Ovary (tissue), 7 donors: ENCODE measurements at regions not wholly inside any gene's neighbourhood (a gene's known extent, or its start where the extent isn't known, plus 50 kb on each side); places are given as distances from the start of the nearest gene placed in this dataset.

Experiments
- DNase-seq, 5 donors: peaks; one replicate each; pipeline ENCODE4 v3.0.0-alpha.2; 2019 to 2020
- H3K27ac ChIP-seq, 2 donors: fragments of 200-600 bp; one replicate each; pipeline versions ENCODE4 v1.5.1 to v1.8.0; 2019 to 2022
- H3K27me3 ChIP-seq: fragments of 200-600 bp; one replicate; pipeline ENCODE4 v1.8.0; 2022
- H3K36me3 ChIP-seq: fragments of 200-600 bp; sonication (generic); one replicate; pipeline ENCODE4 v1.5.1; 2019
- H3K4me1 ChIP-seq: one replicate; pipeline ENCODE4 v1.8.1; 2013; ENCODE audit warnings: mild to moderate bottlenecking, moderate library complexity; ENCODE audit not compliant: insufficient read depth
- H3K4me3 ChIP-seq: fragments of 200-600 bp; sonication (generic); one replicate; pipeline ENCODE4 v1.5.1; 2017
- H3K9me3 ChIP-seq, 2 donors: fragments of 200-600 bp in 1 of 2; sonication (generic) in 1 of 2; one replicate each; pipeline versions ENCODE4 v1.5.1 to v1.8.1; 2013 to 2019; ENCODE audit warnings: mild to moderate bottlenecking in 1 of 2, moderate library complexity in 1 of 2
- CTCF ChIP-seq, 3 donors: fragments of 450-650 bp in 2 of 3; fragments of 200-600 bp in 1 of 3; IDR thresholded peaks; one replicate each; pipeline versions ENCODE4 v1.5.1 to v1.8.0; 2016 to 2022; ENCODE audit warnings: antibody characterized with exemption in 3 of 3, mild to moderate bottlenecking in 1 of 3
- EP300 ChIP-seq: sonication (generic); formaldehyde crosslinking; IDR thresholded peaks from one replicate; pipeline ENCODE4 v1.6.1; 2017; ENCODE audit warnings: antibody characterized with exemption
- POLR2A ChIP-seq: fragments of 450-650 bp; IDR thresholded peaks from one replicate; pipeline ENCODE4 v1.6.1; 2017; ENCODE audit warnings: antibody characterized with exemption, mild to moderate bottlenecking, moderate library complexity
- WGBS, 3 donors: extraction: QIAGEN DNeasy Blood & Tissue Kit in 1 of 3; methylation state at CpG; one replicate each; pipeline versions ENCODE4 v1.1.5 to v1.1.7; 2013 to 2017; 5-methylcytosine and 5-hydroxymethylcytosine counted together
- intact Hi-C, 4 donors: fragments of 100-400 bp; cut with DNase I; formaldehyde crosslinking; loops; one replicate each; pipeline versions ENCODE4 v1.11.0 to v1.15.1; 2022 to 2023
- donor health status: DM: no; HTN: no; CAD: no; lungs with moderate emphysema.
- donor health status: DM: no; HTN: no; CAD: no.
- donor health status: Bipolar disorder and iron deficiency.
- donor health status: DM: no; HTN: no; CAD: no.
- donor health status: DM: yes; HTN: yes; CAD: no.

- H3K4me1 ChIP-seq: peaks cover 10% of the 10 kb centered on the region
- DNase-seq: no peak
- 47 to 75% (median 61%) methylated on average over 1 of the region's 1 CpG for WGBS, 3 donors
- no peak overlapping the region for H3K27ac ChIP-seq
- no peak overlapping the region for H3K4me3 ChIP-seq
- no peak for TF ChIP-seq CTCF (IDR thresholded peaks at IDR 0.05)
- no peak for TF ChIP-seq POLR2A
- no peak for TF ChIP-seq EP300
- H3K36me3 ChIP-seq: no peaks in the 10 kb centered on the region
- H3K27me3 ChIP-seq: no peaks in the 10 kb centered on the region
- H3K9me3 ChIP-seq: no peaks in the 10 kb centered on the region
- intact Hi-C loops: no loop called here
Observed at GRCh38 chr7:46170792-46171191, 249.7 kb upstream of the IGFBP3 start.

- intact Hi-C loops: no loop called here
- WGBS, 3 donors: 94 to 95% (median 94%) methylated on average over 6 of the region's 6 CpGs
Observed at GRCh38 chr7:46170021-46170420, 248.9 kb upstream of the IGFBP3 start.

GRCh38 chr7:46169384-46169755, 248.3 kb upstream of the IGFBP3 start:
- WGBS, 3 donors: 57 to 75% (median 69%) methylated on average over 1 of the region's 1 CpG
- H3K27ac ChIP-seq: no peak overlapping the region
- no peak for DNase-seq
- no peaks in the 10 kb centered on the region for H3K9me3 ChIP-seq
- intact Hi-C loops: no loop called here
- TF ChIP-seq POLR2A (no peak), EP300 (no peak), CTCF (IDR thresholded peaks at IDR 0.05) (no peak)
- H3K4me1 ChIP-seq: peaks cover 10% of the 10 kb centered on the region
- no peaks in the 10 kb centered on the region for H3K36me3 ChIP-seq
- H3K4me3 ChIP-seq: no peak overlapping the region
- H3K27me3 ChIP-seq: no peaks in the 10 kb centered on the region

More at GRCh38 chr7:46170021-46170420, 248.9 kb upstream of the IGFBP3 start:
- Histone ChIP-seq H3K27me3 (no peaks in the 10 kb centered on the region), H3K4me1 (peaks cover 10% of the 10 kb centered on the region), H3K27ac (no peak overlapping the region), H3K4me3 (no peak overlapping the region), H3K9me3 (no peaks in the 10 kb centered on the region), H3K36me3 (no peaks in the 10 kb centered on the region)
- DNase-seq: no peak
- no peak for TF ChIP-seq CTCF (IDR thresholded peaks at IDR 0.05)
- no peak for TF ChIP-seq EP300
- TF ChIP-seq POLR2A: no peak

- Histone ChIP-seq H3K36me3 (no peaks in the 10 kb centered on the region), H3K9me3 (no peaks in the 10 kb centered on the region), H3K4me3 (no peak overlapping the region), H3K27me3 (no peaks in the 10 kb centered on the region), H3K27ac (no peak overlapping the region), H3K4me1 (peaks cover 7% of the 10 kb centered on the region)
- TF ChIP-seq EP300: no peak
- TF ChIP-seq CTCF (IDR thresholded peaks at IDR 0.05): no peak
- TF ChIP-seq POLR2A: no peak
- WGBS, 3 donors: 84 to 89% (median 86%) methylated on average over 11 of the region's 11 CpGs
- DNase-seq: no peak
- intact Hi-C loops: no loop called here
Observed at GRCh38 chr7:46168671-46169383, 247.8 kb upstream of the IGFBP3 start.
